ENCODE measurements at regions not wholly inside any gene's neighbourhood (a gene's known extent, or its start where the extent isn't known, plus 50 kb on each side); places are given as distances from the start of the nearest gene placed in this dataset.
"Not testable (repeated sequence)": the region's sequence is repeated elsewhere in the genome, so short reads cannot be mapped to it uniquely, and the experiment has no call there.

- FAIRE-seq (no peak), DNase-seq (ENCODE audit: low read depth in 1 of 2, low spot score in 2 of 2) (no peak)
- Histone ChIP-seq H4K5ac (ENCODE audit: insufficient read length, low read depth, low read length) (no peak overlapping the region), H3K56ac (replicated peaks; ENCODE audit: insufficient read length, low read depth, low read length) (no peak overlapping the region), H3K14ac (ENCODE audit: insufficient read length) (no peak overlapping the region), H3K9ac (replicated peaks in 1 of 4; ENCODE audit: extremely low read depth in 1 of 4, low read depth in 3 of 4, low read length in 3 of 4) (no peak overlapping the region), H2BK12ac (ENCODE audit: low read depth, low read length) (no peak overlapping the region), H2BK15ac (ENCODE audit: low read length) (no peak overlapping the region), H3K23me2 (ENCODE audit: low read depth, low read length) (no peaks in the 10 kb centered on the region), H3K36me3 (ENCODE audit: control insufficient read depth in 2 of 4, insufficient read depth in 4 of 4, low read length in 3 of 4) (no peaks in the 10 kb centered on the region), H2BK20ac (ENCODE audit: low read length) (no peak overlapping the region), H2AFZ (ENCODE audit: low read length) (no peak overlapping the region), H3K18ac (ENCODE audit: extremely low read depth, low read length) (no peak overlapping the region), H3K4me1 (replicated peaks in 1 of 4; ENCODE audit: control insufficient read depth in 3 of 4, insufficient read depth in 4 of 4, low read length in 3 of 4) (no peaks in the 10 kb centered on the region; a peak in 1 of 7 replicates), H3K79me1 (ENCODE audit: low read depth, low read length) (no peaks in the 10 kb centered on the region), H3K9me3 (ENCODE audit: insufficient read depth in 2 of 2, low read depth in 1 of 2, low read length in 1 of 2) (no peaks in the 10 kb centered on the region), H2BK120ac (replicated peaks; ENCODE audit: low read depth, low read length) (no peak overlapping the region), H4K91ac (replicated peaks; ENCODE audit: insufficient read length, low read length) (no peak overlapping the region), H2AK5ac (ENCODE audit: low read depth, low read length) (no peak overlapping the region), H3K4me2 (ENCODE audit: insufficient read depth in 1 of 2, low read depth in 2 of 2, low read length in 2 of 2) (no peak overlapping the region), H3K27me3 (replicated peaks in 1 of 4; ENCODE audit: control insufficient read depth in 3 of 4, extremely low read depth in 1 of 4, insufficient read depth in 3 of 4, low read length in 3 of 4) (no peaks in the 10 kb centered on the region), H2BK5ac (ENCODE audit: low read depth, low read length) (no peak overlapping the region), H4K20me1 (replicated peaks in 1 of 2; ENCODE audit: control insufficient read depth in 1 of 2, insufficient read depth in 2 of 2, low read length in 2 of 2) (no peaks in the 10 kb centered on the region), H3K27ac (ENCODE audit: low read depth, low read length) (no peak overlapping the region), H4K8ac (ENCODE audit: extremely low read depth, insufficient read depth, low read length) (no peak overlapping the region), H3K79me2 (ENCODE audit: control insufficient read depth in 1 of 2, insufficient read depth in 2 of 2, low read length in 2 of 2) (no peaks in the 10 kb centered on the region), H3K4me3 (ENCODE audit: extremely low read depth in 1 of 4, insufficient read depth in 2 of 4, low read depth in 3 of 4, low read length in 4 of 4) (no peak overlapping the region), H3K23ac (ENCODE audit: insufficient read length) (no peak overlapping the region), H3K4ac (replicated peaks; ENCODE audit: insufficient read length, low read depth, low read length) (no peak overlapping the region)
- 87% methylated on average over 15 of the region's 17 CpGs; no CpG with 5 or more reads in 1 of the 2 experiments for WGBS, 2 experiments (ENCODE audit: extremely low coverage in 1 of 2, insufficient coverage in 1 of 2, insufficient read length in 1 of 2, insufficient replicate concordance in 2 of 2, low coverage in 1 of 2, low lambda C conversion rate in 2 of 2, missing lambda C conversion rate in 1 of 2)
- POLR2A ChIA-PET (ENCODE audit: partially characterized antibody) = no interaction called here
- CTCF ChIA-PET (ENCODE audit: partially characterized antibody) = no interaction called here
- no peak for TF ChIP-seq BCL11A (IDR thresholded peaks at IDR 0.05; ENCODE audit: low read depth in 2 of 2, low read length in 2 of 2)
- TF ChIP-seq CREB1 (IDR thresholded peaks at IDR 0.05) = no peak
Observed at GRCh38 chr16:88170528-88170991, 212.2 kb upstream of the ZNF469 start.

GRCh38 chr16:88171126-88171525 lies 211.6 kb upstream of the ZNF469 start:
- POLR2A ChIA-PET (ENCODE audit: partially characterized antibody); H3K27ac ChIP-seq (ENCODE audit: low read depth, low read length); H3K4me3 ChIP-seq (ENCODE audit: extremely low read depth in 1 of 4, insufficient read depth in 2 of 4, low read depth in 3 of 4, low read length in 4 of 4); H2AFZ ChIP-seq (ENCODE audit: low read length); H4K91ac ChIP-seq (replicated peaks; ENCODE audit: insufficient read length, low read length); H3K9me3 ChIP-seq (ENCODE audit: insufficient read depth in 2 of 2, low read depth in 1 of 2, low read length in 1 of 2); CTCF ChIA-PET (ENCODE audit: partially characterized antibody); H3K23ac ChIP-seq (ENCODE audit: insufficient read length); H3K4me1 ChIP-seq (replicated peaks in 1 of 4; ENCODE audit: control insufficient read depth in 3 of 4, insufficient read depth in 4 of 4, low read length in 3 of 4); H3K9ac ChIP-seq (replicated peaks in 1 of 4; ENCODE audit: extremely low read depth in 1 of 4, low read depth in 3 of 4, low read length in 3 of 4); H4K20me1 ChIP-seq (replicated peaks in 1 of 2; ENCODE audit: control insufficient read depth in 1 of 2, insufficient read depth in 2 of 2, low read length in 2 of 2); H3K4ac ChIP-seq (replicated peaks; ENCODE audit: insufficient read length, low read depth, low read length); H4K8ac ChIP-seq (ENCODE audit: extremely low read depth, insufficient read depth, low read length); H3K18ac ChIP-seq (ENCODE audit: extremely low read depth, low read length); H2BK15ac ChIP-seq (ENCODE audit: low read length); DNase-seq (ENCODE audit: low read depth in 1 of 2, low spot score in 2 of 2); H4K5ac ChIP-seq (ENCODE audit: insufficient read length, low read depth, low read length); H3K79me2 ChIP-seq (ENCODE audit: control insufficient read depth in 1 of 2, insufficient read depth in 2 of 2, low read length in 2 of 2); H2BK20ac ChIP-seq (ENCODE audit: low read length); H3K79me1 ChIP-seq (ENCODE audit: low read depth, low read length); H3K36me3 ChIP-seq (ENCODE audit: control insufficient read depth in 2 of 4, insufficient read depth in 4 of 4, low read length in 3 of 4); H3K27me3 ChIP-seq (replicated peaks in 1 of 4; ENCODE audit: control insufficient read depth in 3 of 4, extremely low read depth in 1 of 4, insufficient read depth in 3 of 4, low read length in 3 of 4); H2BK120ac ChIP-seq (replicated peaks; ENCODE audit: low read depth, low read length); H2BK5ac ChIP-seq (ENCODE audit: low read depth, low read length); H3K23me2 ChIP-seq (ENCODE audit: low read depth, low read length); H2AK5ac ChIP-seq (ENCODE audit: low read depth, low read length); H3K14ac ChIP-seq (ENCODE audit: insufficient read length); H3K56ac ChIP-seq (replicated peaks; ENCODE audit: insufficient read length, low read depth, low read length); H2BK12ac ChIP-seq (ENCODE audit: low read depth, low read length); H3K4me2 ChIP-seq (ENCODE audit: insufficient read depth in 1 of 2, low read depth in 2 of 2, low read length in 2 of 2); FAIRE-seq: not testable (repeated sequence)
- WGBS, 2 experiments (ENCODE audit: extremely low coverage in 1 of 2, insufficient coverage in 1 of 2, insufficient read length in 1 of 2, insufficient replicate concordance in 2 of 2, low coverage in 1 of 2, low lambda C conversion rate in 2 of 2, missing lambda C conversion rate in 1 of 2) = 76% methylated on average over 1 of the region's 1 CpG; no CpG with 5 or more reads in 1 of the 2 experiments

All from H1 (cell line).